ENCODE measurements at regions not wholly inside any gene's neighbourhood (a gene's known extent, or its start where the extent isn't known, plus 50 kb on each side); places are given as distances from the start of the nearest gene placed in this dataset.
"Not testable (repeated sequence)": the region's sequence is repeated elsewhere in the genome, so short reads cannot be mapped to it uniquely, and the experiment has no call there.

DNA sequence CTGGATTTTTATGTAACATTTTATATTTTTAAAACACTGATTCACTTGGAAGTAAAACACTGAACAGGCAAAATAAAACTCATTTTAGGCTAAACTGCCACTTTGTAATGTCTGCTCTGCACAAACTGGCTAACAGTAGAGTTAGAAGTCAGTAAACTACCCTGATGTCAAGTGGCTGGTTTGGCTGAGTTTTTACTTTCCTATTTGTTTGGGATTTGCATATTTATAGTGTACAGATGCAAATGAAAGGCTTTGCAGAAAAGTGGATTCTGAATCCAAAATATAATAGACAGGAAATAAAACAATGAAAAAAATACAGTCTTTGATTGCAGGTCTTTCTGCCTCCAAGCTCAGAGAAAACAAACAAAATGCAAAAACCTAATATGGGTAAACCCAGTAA lies 213.1 kb downstream of the CDH26 start:
- no peak for DNase-seq (ENCODE audit: low read depth)

DNA sequence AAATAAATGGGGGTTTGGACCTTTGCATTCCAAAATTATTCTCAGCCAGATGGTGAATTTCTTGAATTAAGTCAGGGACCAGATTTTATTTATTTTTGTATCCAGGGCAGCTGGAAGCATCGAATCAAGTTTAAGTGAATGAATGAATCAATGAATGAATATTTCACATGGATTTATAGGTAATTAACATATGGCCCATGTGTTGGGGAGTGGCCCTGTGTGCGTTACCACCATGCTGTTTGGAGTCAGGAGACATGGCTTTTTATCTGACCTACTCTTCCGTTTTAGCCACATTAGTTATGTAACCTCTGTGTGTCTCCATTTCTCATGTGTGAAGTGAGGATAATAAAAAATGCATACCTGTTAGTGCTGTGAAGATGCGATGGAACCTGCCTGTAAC lies 213.5 kb downstream of the CDH26 start:
- no peak for DNase-seq (ENCODE audit: low read depth)

DNA sequence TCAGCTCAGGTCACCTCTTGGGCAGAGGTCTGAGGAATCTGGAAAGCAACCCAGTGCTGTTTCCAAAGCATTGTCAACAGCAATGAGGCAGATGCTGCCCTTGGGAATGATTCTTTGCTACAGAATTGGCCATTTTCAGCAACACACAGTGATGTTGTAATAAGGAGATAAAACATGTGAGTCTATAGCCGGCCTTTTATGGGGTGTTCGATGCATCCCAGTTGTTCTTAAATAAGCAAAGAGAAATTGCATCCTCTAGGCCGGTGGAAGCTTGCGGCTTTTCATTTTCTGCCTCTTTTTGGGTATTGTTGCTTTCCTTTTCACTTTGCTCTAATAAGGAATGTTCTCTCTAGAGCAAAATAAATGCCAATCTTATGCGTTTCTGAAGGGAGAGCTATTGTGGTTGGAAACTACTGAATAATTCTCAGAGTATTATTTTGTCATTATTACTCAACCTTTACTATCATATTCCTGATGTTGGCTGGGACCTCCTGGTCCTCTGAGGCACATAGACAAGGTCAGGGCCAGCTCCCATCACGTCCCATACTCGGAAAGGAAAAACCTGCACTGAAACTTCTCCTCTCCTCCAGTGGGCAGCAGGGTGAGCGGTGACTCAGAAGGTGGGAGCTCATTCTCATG lies 214.2 kb downstream of the CDH26 start:
- no peak for DNase-seq (ENCODE audit: low read depth)

DNA sequence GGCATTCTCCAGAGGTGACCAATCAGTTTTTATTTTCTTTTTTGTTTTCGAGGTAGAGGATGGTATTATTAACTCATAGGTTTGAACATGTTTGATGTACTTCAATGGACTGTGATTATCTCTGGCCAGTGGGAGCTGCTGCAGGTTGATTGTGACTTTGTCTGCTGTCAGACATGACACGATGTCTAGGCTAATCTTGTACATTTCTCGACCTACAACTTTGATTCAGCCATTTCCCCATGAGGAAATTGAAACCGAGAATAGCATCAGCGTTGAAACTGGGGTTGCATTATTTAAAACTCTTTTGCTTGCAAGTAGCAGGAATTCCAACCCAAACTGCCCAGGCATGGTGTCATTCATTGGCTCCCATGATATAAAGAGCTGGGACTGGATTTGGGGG lies 218.9 kb downstream of the CDH26 start:
- no peak for DNase-seq (ENCODE audit: low read depth)

DNA sequence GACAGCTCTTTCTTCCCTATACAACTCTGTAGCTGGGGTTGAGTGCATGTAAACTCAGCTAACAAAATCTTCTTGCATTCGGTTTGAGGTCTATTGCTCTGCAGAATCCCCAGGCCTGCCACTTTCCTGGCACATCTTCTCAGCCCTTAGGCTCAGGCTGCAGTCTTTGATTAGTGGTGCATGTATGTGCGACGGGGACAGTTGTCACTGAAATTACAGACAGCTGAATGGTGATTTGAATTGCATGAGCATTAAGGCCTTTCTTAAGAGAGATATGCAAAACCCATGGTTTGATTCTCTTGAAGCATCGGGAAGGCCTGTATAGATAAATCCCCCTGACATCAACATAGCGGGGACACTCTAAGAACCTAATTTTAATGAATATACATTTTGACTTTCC lies 222.8 kb downstream of the CDH26 start:
- no peak for DNase-seq (ENCODE audit: low read depth)

DNA sequence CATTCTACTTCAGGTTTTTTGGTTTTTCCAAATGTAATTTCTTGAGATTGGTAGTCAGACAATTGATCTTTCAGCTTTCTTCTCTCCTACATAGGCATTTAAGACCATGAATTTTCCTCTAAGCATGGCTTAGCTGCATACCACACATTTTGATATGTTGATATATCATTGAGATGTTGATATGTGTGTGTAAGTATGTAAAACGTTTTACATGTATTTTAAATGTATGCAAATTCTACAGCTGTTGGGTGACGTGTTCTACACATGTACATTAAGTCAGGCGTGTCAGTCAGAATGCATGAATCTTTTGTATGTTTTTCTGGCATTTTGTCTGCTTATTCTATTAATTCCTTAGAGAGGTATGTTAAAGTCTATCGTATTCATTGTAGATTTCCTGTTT lies 228.2 kb downstream of the CDH26 start:
- no peak for DNase-seq (ENCODE audit: low read depth)

DNA sequence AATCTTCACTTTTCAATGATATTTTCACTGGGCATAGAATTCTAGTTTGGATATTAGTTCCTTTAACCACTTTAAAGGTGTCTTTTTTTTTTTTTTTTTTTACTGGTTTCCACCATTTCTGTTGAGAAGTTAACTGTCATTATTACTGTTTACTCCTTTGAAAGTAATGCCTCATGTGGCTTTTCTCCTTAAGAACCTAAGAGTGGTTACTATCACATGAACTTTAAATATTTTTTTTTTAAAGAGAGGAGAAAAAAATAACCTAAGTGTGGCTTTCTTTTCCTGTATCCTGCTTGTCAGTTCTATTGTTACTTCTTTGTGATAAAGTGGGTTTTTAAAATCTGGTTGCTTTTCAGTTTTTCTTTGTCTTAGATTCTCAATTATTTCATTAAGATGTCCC lies 229.5 kb downstream of the CDH26 start:
- no peak for DNase-seq (ENCODE audit: low read depth)

DNA sequence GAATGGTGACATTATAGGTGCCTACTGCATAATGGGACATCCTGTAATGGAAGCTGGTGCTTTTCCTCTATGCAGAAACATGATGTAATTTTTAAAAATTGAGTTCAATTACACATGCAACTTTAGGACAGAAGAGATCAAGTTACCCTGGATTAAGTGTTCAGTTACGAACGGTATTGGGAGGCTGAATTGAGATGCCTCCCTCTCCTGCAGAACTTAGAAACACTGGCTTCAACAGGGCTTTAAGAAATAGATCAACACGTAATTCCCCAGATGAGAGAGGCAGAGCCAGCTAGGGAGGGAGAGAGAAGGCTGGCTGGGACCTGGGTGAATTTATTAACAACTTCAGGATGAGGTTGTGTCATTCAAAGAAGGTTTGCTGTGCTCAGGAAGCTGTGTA lies 232.8 kb downstream of the CDH26 start:
- no peak for DNase-seq (ENCODE audit: low read depth)

DNA sequence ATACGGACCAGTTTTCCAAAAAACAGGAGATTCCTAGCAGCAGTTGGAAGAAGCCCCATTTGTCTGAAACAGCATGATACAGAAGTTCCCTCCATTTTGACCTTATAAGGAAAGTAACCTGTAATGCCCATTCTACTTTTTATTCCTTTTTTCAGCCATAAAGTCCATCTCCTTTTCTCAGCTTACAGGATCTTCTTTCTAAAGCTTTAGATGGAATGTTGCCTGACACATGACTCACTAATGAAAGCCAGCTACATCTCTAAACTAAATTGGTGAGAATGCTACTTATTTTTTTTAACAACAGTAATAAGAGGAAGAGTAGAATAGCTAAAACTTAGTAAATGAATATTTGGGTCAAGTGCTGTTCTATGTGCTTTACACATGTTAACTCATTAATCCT lies 234.1 kb downstream of the CDH26 start:
- no peak for DNase-seq (ENCODE audit: low read depth)

DNA sequence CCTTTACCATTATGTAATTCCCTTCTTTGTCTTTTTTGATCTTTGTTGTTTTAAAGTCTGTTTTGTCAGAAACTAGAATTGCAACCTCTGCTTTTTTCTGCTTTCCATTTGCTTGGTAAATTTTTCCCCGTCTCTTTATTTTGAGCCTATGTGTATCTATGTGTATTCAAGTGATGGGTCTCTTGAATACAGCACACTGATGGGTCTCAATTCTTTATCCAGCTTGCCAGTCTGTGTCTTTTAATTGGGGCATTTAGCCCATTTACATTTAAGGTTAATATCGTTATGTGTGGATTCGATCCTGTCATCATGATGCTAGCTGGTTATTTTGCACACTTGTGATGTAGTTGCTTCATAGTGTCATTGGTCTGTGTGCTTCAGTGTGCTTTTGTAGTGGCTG lies 240.9 kb downstream of the CDH26 start:
- DNase-seq (ENCODE audit: low read depth) = not testable (repeated sequence)

DNA sequence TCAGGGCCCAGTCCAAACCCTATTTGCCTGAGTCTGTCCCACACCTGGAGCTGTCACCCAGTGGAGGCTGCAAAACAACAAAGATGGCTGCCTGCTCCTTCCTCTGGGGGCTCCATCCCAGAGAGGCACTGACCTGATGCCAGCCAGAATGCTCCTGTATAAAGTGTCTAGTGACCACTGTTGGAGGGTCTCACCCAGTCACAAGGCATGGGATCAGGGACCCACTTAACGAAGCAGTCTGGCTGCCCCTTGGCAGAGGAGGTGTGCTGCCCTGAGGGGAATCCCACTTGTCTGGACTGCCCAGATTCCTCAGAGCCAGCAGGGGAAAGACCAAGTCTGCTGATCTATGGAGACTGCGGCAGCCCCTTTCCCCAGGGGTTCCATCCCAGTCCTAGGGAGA lies 241.6 kb downstream of the CDH26 start:
- no peak for DNase-seq (ENCODE audit: low read depth)

DNA sequence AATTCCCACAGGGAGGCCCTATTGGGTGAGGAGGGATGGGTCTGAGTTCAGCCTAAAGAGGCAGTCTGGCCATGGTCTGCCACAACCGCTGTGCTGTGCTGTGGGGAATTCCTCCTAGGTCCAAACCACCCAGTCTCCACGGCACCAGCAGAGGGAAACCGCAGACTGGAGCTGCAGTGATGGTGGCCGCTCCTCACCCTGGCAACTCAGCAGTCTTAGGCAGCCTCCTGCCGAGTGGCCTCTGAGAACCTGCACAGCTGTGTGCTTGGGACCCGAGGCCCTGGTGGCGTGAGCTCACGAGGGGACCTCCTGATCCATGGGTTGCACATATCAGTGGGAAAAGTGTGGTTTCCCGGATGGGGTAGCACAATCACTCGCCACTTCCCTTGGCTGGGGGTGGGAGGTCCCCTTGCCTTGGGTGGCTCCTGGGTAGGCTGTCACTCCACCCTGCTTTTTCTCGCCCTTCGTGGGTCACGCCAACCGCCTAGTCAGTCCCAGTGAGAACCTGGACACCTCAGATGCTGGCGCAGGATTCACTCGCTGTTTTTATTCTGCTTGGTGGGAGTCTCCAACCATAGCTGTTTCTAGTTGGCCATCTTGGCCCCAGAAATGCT lies 242.2 kb downstream of the CDH26 start:
- DNase-seq (ENCODE audit: low read depth) = no peak

DNA sequence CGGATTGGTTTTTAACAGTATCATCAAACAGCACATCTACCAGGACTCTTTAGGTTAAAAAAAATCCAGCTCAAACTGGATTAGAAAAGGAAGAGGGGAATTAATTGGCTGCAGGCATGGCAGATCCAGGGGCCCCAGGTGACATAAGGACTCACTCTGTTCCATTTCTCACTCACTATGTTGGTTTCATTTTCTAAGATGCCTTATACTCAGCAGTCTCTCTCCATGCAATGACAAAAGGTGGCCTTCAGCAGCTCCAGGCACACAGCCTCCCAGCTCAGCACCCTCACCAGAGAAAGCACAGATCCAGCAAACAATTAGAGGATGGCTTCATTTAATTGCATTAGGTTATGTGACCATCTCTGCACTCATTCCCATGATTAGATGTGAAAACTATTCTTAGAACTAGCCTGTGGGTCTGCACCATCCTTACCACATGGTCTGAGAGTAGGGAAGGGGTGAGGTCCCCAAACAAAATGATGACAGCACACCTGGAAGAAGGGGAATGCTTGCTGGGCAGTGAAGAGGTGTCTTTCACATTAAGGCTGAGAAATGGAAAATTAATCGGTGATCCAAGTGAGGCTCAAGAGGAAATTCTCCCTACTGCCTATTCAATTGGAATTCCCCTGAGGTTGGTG lies 243.1 kb downstream of the CDH26 start:
- no peak for DNase-seq (ENCODE audit: low read depth)

DNA sequence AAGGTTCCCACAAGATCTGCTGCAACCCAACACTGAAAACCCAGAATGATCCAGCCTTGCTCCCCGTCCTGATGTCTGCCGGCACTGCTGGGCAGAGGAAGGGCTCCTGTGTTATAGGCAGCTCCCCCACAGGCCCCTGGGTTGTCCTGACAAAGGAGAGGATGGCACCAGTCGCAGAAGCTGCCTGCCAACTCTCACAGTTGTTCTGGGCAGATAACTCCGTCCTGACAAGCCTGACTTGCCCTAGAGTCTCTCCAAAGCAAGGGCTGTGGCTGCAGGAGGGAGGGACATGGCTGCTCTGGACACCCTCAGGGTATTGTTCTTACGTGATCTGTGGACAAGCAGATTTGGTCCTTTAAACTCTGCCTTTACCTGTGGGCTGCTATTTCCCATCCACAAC lies 243.8 kb downstream of the CDH26 start:
- no peak for DNase-seq (ENCODE audit: low read depth)

DNA sequence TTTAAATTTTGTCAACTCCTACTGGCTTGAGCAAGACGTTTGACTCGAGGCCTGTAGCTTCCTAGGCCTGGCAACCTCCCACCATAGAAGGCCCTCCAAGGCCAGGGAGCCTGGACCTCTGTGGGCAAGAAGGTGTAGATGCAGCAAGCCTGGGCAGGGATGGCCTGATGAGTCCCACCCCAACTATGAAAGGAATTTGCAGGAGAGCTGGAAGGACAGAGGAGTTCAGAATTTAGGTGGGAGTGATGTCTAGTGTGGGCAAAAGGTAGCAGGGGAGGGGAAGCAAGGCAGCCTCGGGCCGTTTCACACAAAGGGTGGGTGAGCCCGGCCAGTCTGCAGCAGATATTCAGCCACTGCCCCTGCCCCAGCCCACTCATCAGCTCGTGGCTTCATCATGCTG lies 245.2 kb downstream of the CDH26 start:
- DNase-seq (ENCODE audit: low read depth) = no peak

DNA sequence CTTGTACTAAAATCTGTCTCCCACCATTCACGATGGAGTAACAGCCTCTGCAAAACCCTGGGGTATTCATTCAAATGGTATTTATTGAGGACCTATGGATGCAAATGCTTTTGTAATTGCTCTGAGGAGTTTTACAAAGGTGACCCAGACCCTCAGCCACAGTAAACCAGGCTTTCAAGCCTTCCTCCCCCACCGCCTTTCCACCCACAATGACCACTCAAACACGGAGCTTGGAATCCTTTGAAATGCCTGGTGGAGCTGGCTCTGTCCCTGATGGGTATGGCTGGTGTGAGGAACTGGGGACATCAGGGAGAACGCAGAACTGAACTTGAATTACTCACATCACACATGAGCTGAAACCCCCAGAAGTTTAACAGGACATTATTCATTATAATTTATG lies 246.4 kb downstream of the CDH26 start:
- DNase-seq (ENCODE audit: low read depth) = no peak

DNA sequence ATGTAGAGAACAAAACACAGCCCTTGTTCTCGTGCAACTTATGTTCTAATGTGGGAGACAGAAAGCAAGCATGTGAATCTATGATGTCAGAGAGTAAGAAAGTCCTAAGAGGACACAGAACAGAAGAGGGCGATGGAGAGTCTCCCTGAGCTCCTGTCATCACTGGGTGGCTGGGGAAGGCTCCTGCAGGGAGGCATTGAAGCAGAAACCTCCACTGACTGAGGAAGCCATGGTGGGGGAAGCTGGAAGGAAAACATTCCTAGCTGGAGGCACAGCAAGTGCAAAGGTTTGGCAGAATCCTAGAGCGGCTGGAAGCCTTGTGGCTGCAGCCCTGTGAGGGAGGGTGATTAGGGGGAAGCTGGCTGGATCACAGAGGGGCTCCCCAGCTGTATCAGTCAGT lies 248.0 kb downstream of the CDH26 start:
- DNase-seq (ENCODE audit: low read depth) = peak; percentile 43

DNA sequence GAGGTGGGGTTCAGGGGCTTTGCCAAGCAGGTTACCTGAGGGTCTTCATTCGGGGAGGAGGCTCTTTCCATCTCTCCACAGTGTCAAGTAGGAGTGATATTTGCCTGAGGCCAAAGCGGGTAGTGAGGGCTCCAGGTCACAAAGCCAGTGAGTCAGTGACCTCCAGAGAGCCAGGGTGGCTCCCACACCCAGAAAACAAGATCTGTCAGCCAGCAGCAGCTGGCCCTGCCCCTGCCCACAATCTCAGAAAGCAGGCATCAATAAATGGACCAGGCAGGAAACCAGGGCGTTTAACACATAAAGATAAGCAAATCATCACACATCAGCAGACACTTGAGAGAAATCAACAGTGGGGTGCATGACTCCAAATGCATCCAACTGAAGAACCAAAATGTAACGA lies 250.8 kb downstream of the CDH26 start:
- DNase-seq (ENCODE audit: low read depth) = no peak

DNA sequence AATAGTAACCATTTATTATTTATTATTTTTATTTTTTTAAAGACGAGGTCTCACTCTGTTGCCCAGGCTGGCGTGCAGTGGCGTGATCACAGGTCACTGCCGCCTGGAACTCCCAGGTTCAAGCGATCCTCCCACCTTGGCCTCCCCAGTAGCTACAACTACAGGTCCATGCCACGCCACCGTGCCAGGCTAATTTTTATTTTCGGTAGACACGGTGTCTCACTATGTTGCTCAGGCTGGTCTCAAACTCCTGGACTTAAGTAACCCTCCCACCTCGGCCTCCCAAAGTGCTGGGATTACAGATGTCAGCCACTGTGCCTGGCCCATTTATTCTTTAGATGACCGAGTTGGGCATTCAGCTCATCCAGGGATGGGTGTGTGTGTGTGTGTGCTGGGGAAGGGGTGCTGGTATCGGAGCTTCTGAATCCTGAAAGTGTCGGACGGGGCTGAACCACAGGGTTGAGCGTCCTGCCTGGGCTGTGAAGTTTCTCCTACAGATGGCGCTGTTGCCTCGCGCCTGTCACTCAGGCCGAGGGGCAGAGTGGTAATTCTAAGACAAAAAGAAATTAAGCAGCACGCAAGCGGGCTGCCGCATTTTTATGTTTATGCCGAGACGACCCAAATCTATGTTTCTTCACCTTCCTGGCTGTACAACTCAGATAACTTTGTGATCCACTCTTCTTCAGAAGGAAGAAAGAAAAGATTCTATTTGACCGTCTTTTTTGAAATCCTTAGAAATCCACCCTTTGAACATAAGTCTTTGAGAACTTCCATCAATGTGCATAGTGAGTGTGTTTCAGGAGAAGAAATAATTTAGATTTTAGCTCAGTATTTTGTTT lies 252.8 kb downstream of the CDH26 start:
- DNase-seq (ENCODE audit: low read depth) = no peak

DNA sequence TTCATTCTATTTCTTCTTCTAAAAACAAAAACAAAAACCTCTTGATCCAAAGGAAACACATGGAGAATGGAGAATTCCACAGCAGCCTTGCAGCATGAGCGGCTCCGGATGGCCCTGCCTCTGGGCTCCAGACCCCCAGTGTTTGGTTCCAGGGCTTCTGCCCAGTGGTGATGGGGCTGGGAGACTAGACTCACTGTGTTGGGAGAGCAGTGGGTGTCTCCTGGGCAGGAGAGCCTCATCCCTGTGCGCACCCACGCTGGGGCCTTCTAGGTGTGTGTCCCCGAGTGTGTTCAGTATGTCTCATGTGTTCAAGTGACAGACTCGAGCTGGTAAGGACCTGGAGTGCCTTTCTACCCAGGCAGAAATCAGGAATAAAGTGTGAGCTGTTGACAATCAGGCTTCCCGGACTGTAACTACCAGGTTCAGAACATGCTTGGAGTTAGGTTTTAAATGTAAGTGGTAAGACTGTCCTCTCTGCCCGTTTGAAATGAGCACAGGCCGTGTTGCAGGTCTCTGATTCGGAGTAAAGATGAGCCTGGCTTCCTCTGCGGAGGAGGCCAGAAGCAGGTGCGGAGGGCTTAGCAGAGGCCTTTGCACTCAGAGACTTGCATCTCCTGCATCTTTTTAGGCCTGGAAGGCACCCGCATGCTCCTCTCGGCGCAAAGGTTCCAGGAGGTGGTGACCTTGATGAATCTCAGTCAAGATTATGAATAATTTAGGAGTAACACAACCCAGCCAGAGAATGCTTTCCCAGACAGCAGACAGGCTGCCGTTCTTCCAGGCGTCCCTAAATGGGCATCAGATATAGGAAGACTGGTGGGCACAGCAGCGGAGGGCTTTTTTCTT lies 253.6 kb downstream of the CDH26 start:
- no peak for DNase-seq (ENCODE audit: low read depth)

DNA sequence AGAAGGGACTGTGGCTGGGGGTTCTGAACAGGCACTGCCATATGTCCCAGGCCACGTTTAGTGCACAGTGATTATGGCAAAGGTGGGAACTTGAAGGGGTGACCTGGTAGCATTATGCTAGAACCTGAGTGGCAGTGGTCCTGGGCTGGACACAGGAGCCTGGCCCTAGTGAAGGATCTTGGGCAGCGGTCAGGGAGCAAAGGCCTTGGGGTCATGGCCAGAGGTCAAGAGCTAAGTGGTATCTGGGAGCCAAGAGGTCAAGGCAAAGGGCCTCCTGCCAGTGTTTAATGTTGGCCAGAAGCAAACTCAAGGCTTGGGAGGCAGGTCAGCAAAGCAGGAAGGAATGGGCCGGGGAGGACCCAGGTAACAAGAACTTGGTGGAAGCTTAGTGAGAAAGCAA lies 254.5 kb downstream of the CDH26 start:
- DNase-seq (ENCODE audit: low read depth) = no peak

Data from non-pigmented ciliary epithelial cell (primary cell).